ENCODE measurements at regions not wholly inside any gene's neighbourhood (a gene's known extent, or its start where the extent isn't known, plus 50 kb on each side); places are given as distances from the start of the nearest gene placed in this dataset.

GRCh38 chr4:177047070-177047850 lies 254.5 kb upstream of the VEGFC start:
- DNase-seq = peak in 46 of 56 donors; percentile 0 to 60 (median 20)

- DNase-seq = no peak
These were observed 255.1 kb upstream of the VEGFC start for GRCh38 chr4:177047851-177048174.

GRCh38 chr4:177051473-177052060 lies 258.1 kb upstream of the NEIL3 start:
- DNase-seq = no peak

- no peak for DNase-seq
These were observed 257.3 kb upstream of the NEIL3 start for GRCh38 chr4:177052211-177052934.

- no peak for DNase-seq
These were observed 252.5 kb upstream of the NEIL3 start for GRCh38 chr4:177057186-177057585.

- DNase-seq = no peak
These were observed 245.6 kb upstream of the NEIL3 start for GRCh38 chr4:177064116-177064515.

GRCh38 chr4:177064729-177065394 lies 244.8 kb upstream of the NEIL3 start:
- DNase-seq = no peak

GRCh38 chr4:177066746-177067145 lies 242.9 kb upstream of the NEIL3 start:
- no peak for DNase-seq

- no peak for DNase-seq
These were observed 239.1 kb upstream of the NEIL3 start for GRCh38 chr4:177070533-177071058.

- no peak for DNase-seq
These were observed 232.3 kb upstream of the NEIL3 start for GRCh38 chr4:177077095-177077971.

GRCh38 chr4:177079327-177079726 lies 230.3 kb upstream of the NEIL3 start:
- no peak for DNase-seq

GRCh38 chr4:177080388-177080787 lies 229.3 kb upstream of the NEIL3 start:
- DNase-seq = no peak

- no peak for DNase-seq
These were observed 222.6 kb upstream of the NEIL3 start for GRCh38 chr4:177087060-177087459.

GRCh38 chr4:177087499-177087898 lies 222.2 kb upstream of the NEIL3 start:
- DNase-seq = no peak

GRCh38 chr4:177091515-177091914 lies 218.2 kb upstream of the NEIL3 start:
- no peak for DNase-seq

- no peak for DNase-seq
These were observed 216.9 kb upstream of the NEIL3 start for GRCh38 chr4:177092807-177093206.

- no peak for DNase-seq
These were observed 215.7 kb upstream of the NEIL3 start for GRCh38 chr4:177093964-177094363.

- no peak for DNase-seq
These were observed 212.4 kb upstream of the NEIL3 start for GRCh38 chr4:177097291-177097690.

- DNase-seq = no peak
These were observed 210.5 kb upstream of the NEIL3 start for GRCh38 chr4:177099211-177099610.

GRCh38 chr4:177100307-177100706 lies 209.4 kb upstream of the NEIL3 start:
- DNase-seq = no peak

- DNase-seq = no peak
These were observed 206.1 kb upstream of the NEIL3 start for GRCh38 chr4:177103619-177104018.
